RWPE1 (cell line): ENCODE measurements at regions not wholly inside any gene's neighbourhood (a gene's known extent, or its start where the extent isn't known, plus 50 kb on each side); places are given as distances from the start of the nearest gene placed in this dataset.

Source experiments
- CTCF ChIA-PET: fragments of 350-600 bp; sonication (Branson Sonifier 250); formaldehyde crosslinking; extraction: SDS; loops from one replicate; lab custom pipeline; 2021; lab: Yijun Ruan, JAX
- POLR2A ChIA-PET: fragments of 400-600 bp; formaldehyde crosslinking; extraction: SDS; loops from one replicate; lab custom pipeline; 2020; ENCODE audit warnings: antibody characterized with exemption; ENCODE audit not compliant: low non-redundant PET; lab: Yijun Ruan, JAX
- DNase-seq: peaks from one replicate; pipeline ENCODE4 v3.0.0; 2012; ENCODE audit warnings: low spot score
- H3K27ac ChIP-seq: fragments of 450-650 bp; 2 replicates; pipeline ENCODE4 v1.5.1; 2017
- TF ChIP-seq, protein P1 (sequence below): fragments of 450-650 bp; conservative IDR thresholded peaks from 2 replicates; pipeline ENCODE4 v1.5.1; 2017; ENCODE audit warnings: low read depth, mild to moderate bottlenecking

DNA sequence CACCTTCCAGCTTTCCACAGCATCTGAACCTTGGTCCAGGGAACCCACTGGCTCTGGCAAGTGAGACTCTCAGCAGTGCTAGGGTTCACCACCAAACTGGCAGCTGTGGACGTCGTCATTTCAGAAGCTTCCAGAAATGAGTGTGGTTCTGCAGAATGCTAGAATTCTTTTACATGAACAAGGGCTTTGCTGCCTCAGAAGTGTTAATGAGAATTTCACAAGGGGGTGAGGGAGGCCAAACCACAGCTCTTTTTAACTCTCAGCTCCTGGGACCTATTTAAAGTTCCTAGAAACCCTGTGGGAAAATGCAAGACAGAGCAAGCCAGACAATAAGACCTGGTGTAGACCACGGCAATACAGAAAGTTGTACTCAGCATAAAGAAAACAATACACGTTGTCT is 129.3 kb upstream of the BET1 start:
- H3K27ac ChIP-seq = no peak overlapping the region
- POLR2A ChIA-PET = interaction anchor here (0.6 kb wide), 1 partner anchor 40 kb away, joined by 3 read pairs; no protein-coding TSS in a partner anchor
- CTCF ChIA-PET = no interaction called here
- DNase-seq = no peak
- TF ChIP-seq, protein P1, sequence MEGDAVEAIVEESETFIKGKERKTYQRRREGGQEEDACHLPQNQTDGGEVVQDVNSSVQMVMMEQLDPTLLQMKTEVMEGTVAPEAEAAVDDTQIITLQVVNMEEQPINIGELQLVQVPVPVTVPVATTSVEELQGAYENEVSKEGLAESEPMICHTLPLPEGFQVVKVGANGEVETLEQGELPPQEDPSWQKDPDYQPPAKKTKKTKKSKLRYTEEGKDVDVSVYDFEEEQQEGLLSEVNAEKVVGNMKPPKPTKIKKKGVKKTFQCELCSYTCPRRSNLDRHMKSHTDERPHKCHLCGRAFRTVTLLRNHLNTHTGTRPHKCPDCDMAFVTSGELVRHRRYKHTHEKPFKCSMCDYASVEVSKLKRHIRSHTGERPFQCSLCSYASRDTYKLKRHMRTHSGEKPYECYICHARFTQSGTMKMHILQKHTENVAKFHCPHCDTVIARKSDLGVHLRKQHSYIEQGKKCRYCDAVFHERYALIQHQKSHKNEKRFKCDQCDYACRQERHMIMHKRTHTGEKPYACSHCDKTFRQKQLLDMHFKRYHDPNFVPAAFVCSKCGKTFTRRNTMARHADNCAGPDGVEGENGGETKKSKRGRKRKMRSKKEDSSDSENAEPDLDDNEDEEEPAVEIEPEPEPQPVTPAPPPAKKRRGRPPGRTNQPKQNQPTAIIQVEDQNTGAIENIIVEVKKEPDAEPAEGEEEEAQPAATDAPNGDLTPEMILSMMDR = no peak

- DNase-seq = no peak
- CTCF ChIA-PET = interaction anchor here (0.6 kb wide), 1 partner anchor 257 kb away, joined by 4 read pairs; no protein-coding TSS in a partner anchor
- POLR2A ChIA-PET = no interaction called here
- TF ChIP-seq, protein P1 = no peak
- H3K27ac ChIP-seq = no peak overlapping the region
Observed at GRCh38 chr7:94135180-94135579, 131.0 kb upstream of the BET1 start.

GRCh38 chr7:94142281-94142680 is 138.1 kb upstream of the BET1 start:
- ChIA-PET CTCF (no interaction called here), POLR2A (no interaction called here)
- TF ChIP-seq, protein P1 = no peak
- no peak for DNase-seq
- H3K27ac ChIP-seq = no peak overlapping the region

DNA sequence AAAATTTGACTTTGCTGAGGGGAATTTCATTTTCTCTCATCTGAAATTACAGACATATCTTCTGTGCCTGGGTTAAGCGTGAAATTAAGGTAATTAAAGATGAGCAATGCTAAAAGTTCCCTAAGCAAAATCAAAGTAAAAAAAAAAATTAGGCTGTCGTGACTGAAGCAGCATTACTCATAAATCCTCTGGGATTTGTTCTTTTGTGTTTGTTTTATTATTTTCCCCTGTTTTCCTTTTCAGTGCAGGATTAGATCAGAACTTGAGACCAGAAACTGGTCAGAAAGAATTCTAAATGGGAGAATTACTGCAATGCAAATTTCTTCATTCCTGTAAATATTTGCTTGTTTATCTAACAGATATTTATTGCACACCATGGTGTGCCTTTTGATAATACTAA is 141.4 kb upstream of the BET1 start:
- DNase-seq = no peak
- ChIA-PET CTCF (no interaction called here), POLR2A (no interaction called here)
- no peak overlapping the region for H3K27ac ChIP-seq
- TF ChIP-seq, protein P1 = no peak

GRCh38 chr7:94146408-94146807 is 142.3 kb upstream of the BET1 start:
- DNase-seq = no peak
- POLR2A ChIA-PET = no interaction called here
- CTCF ChIA-PET = no interaction called here
- TF ChIP-seq, protein P1 = no peak
- H3K27ac ChIP-seq = no peak overlapping the region

- ChIA-PET POLR2A (no interaction called here), CTCF (interaction anchor here (0.7 kb wide), 1 partner anchor 26 kb away, joined by 3 read pairs; no protein-coding TSS in a partner anchor)
- no peak for DNase-seq
- TF ChIP-seq, protein P1 = no peak
- no peak overlapping the region for H3K27ac ChIP-seq
Observed at GRCh38 chr7:94149789-94150545, 145.8 kb upstream of the BET1 start.
